D721Med (cell line): ENCODE measurements at regions not wholly inside any gene's neighbourhood (a gene's known extent, or its start where the extent isn't known, plus 50 kb on each side); places are given as distances from the start of the nearest gene placed in this dataset.

Source experiments
- DNase-seq: peaks from one replicate; pipeline ENCODE4 v3.0.0; 2011; ENCODE audit warnings: low spot score; ENCODE audit not compliant: insufficient read length
- FAIRE-seq: peaks from 2 replicates; lab custom pipeline; 2011; peaks lifted over from hg19 to GRCh38; lab: Jason Lieb, UNC
- CTCF ChIP-seq: IDR thresholded peaks from 2 replicates; pipeline ENCODE4 v1.5.1; 2012; ENCODE audit warnings: mild to moderate bottlenecking, control low read depth; ENCODE audit not compliant: insufficient read depth; ENCODE audit errors: missing control alignments

- DNase-seq (no peak), FAIRE-seq (no peak)
- no peak for TF ChIP-seq CTCF
Observed at GRCh38 chr2:52501715-52502475, 1265.7 kb upstream of the CHAC2 start.

GRCh38 chr2:52500561-52500960 lies 1267.0 kb upstream of the CHAC2 start:
- no peak for DNase-seq
- TF ChIP-seq CTCF = no peak
- FAIRE-seq = no peak

- FAIRE-seq (no peak), DNase-seq (no peak)
- no peak for TF ChIP-seq CTCF
Observed at GRCh38 chr2:52498077-52498750, 1269.4 kb upstream of the CHAC2 start.

- no peak for FAIRE-seq
- TF ChIP-seq CTCF = no peak
- DNase-seq = no peak
Observed at GRCh38 chr2:52495816-52496215, 1271.8 kb upstream of the CHAC2 start.

GRCh38 chr2:52477166-52477565 lies 1290.4 kb upstream of the CHAC2 start:
- no peak for DNase-seq
- FAIRE-seq = no peak
- no peak for TF ChIP-seq CTCF

GRCh38 chr2:52475590-52475989 lies 1292.0 kb upstream of the CHAC2 start:
- TF ChIP-seq CTCF = no peak
- FAIRE-seq = no peak
- no peak for DNase-seq

- no peak for FAIRE-seq
- TF ChIP-seq CTCF = no peak
- no peak for DNase-seq
Observed at GRCh38 chr2:52474091-52474490, 1293.5 kb upstream of the CHAC2 start.
